ENCODE measurements at regions not wholly inside any gene's neighbourhood (a gene's known extent, or its start where the extent isn't known, plus 50 kb on each side); places are given as distances from the start of the nearest gene placed in this dataset.

DNA sequence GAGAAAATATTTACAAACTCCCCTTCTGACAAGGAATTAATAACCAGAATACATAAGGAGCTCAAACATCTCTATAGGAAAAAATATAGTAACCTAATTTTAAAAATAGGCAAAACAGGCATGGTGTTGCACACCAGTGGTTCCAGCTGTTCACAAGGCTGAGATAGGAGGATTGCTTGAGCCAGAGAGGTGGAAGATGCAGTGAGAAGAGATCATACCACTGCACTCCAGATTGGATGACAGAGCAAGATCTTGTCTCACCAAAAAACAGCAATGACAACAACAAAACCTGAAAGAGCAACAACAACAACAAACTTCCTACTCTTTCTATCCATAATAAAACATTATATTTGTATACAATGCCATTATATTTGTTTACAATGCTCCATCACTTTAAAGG is 304.4 kb upstream of the CNTNAP2 start:
- Histone ChIP-seq H3K79me1 (ENCODE audit: low read depth, low read length) (no peaks in the 10 kb centered on the region), H3K4me1 (replicated peaks in 1 of 4; ENCODE audit: control insufficient read depth in 3 of 4, insufficient read depth in 4 of 4, low read length in 3 of 4) (no peaks in the 10 kb centered on the region), H3K14ac (ENCODE audit: insufficient read length) (no peak overlapping the region), H4K8ac (ENCODE audit: extremely low read depth, insufficient read depth, low read length) (no peak overlapping the region), H3K56ac (replicated peaks; ENCODE audit: insufficient read length, low read depth, low read length) (no peak overlapping the region), H3K36me3 (ENCODE audit: control insufficient read depth in 2 of 4, insufficient read depth in 4 of 4, low read length in 3 of 4) (no peaks in the 10 kb centered on the region), H3K23me2 (ENCODE audit: low read depth, low read length) (no peaks in the 10 kb centered on the region), H4K20me1 (replicated peaks in 1 of 2; ENCODE audit: control insufficient read depth in 1 of 2, insufficient read depth in 2 of 2, low read length in 2 of 2) (no peaks in the 10 kb centered on the region), H2BK20ac (ENCODE audit: low read length) (no peak overlapping the region), H2BK15ac (ENCODE audit: low read length) (no peak overlapping the region), H2AK5ac (ENCODE audit: low read depth, low read length) (no peak overlapping the region), H3K4ac (replicated peaks; ENCODE audit: insufficient read length, low read depth, low read length) (no peak overlapping the region), H3K9me3 (ENCODE audit: insufficient read depth in 2 of 2, low read depth in 1 of 2, low read length in 1 of 2) (no peaks in the 10 kb centered on the region), H3K4me2 (ENCODE audit: insufficient read depth in 1 of 2, low read depth in 2 of 2, low read length in 2 of 2) (no peak overlapping the region), H4K91ac (replicated peaks; ENCODE audit: insufficient read length, low read length) (no peak overlapping the region), H4K5ac (ENCODE audit: insufficient read length, low read depth, low read length) (no peak overlapping the region), H2BK12ac (ENCODE audit: low read depth, low read length) (no peak overlapping the region), H3K23ac (ENCODE audit: insufficient read length) (no peak overlapping the region), H2AFZ (ENCODE audit: low read length) (no peak overlapping the region), H3K4me3 (ENCODE audit: extremely low read depth in 1 of 4, insufficient read depth in 2 of 4, low read depth in 3 of 4, low read length in 4 of 4) (no peak overlapping the region), H2BK120ac (replicated peaks; ENCODE audit: low read depth, low read length) (no peak overlapping the region), H3K79me2 (ENCODE audit: control insufficient read depth in 1 of 2, insufficient read depth in 2 of 2, low read length in 2 of 2) (no peaks in the 10 kb centered on the region), H3K27ac (ENCODE audit: low read depth, low read length) (no peak overlapping the region), H2BK5ac (ENCODE audit: low read depth, low read length) (no peak overlapping the region), H3K9ac (replicated peaks in 1 of 4; ENCODE audit: extremely low read depth in 1 of 4, low read depth in 3 of 4, low read length in 3 of 4) (no peak overlapping the region), H3K18ac (ENCODE audit: extremely low read depth, low read length) (no peak overlapping the region), H3K27me3 (replicated peaks in 1 of 4; ENCODE audit: control insufficient read depth in 3 of 4, extremely low read depth in 1 of 4, insufficient read depth in 3 of 4, low read length in 3 of 4) (no peaks in the 10 kb centered on the region)
- ChIA-PET CTCF (ENCODE audit: partially characterized antibody) (interaction anchor here (0.7 kb wide), 2 partner anchors 9 to 36 kb away, joined by 3 read pairs; no protein-coding TSS in a partner anchor), POLR2A (ENCODE audit: partially characterized antibody) (no interaction called here)
- no peak for DNase-seq (ENCODE audit: low read depth in 1 of 2, low spot score in 2 of 2)
- TF ChIP-seq SAP30 (IDR thresholded peaks at IDR 0.05; ENCODE audit: insufficient read depth, insufficient replicate concordance, low read length): no peak
- TF ChIP-seq SIX5 (IDR thresholded peaks at IDR 0.05; ENCODE audit: low read depth, low read length): no peak
- no peak for TF ChIP-seq SIN3A (conservative IDR thresholded peaks at IDR 0.05 in 1 of 2, IDR thresholded peaks at IDR 0.05 in 1 of 2; ENCODE audit: low read depth in 1 of 2, low read length in 2 of 2)
- TF ChIP-seq, protein P1, sequence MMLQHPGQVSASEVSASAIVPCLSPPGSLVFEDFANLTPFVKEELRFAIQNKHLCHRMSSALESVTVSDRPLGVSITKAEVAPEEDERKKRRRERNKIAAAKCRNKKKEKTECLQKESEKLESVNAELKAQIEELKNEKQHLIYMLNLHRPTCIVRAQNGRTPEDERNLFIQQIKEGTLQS (IDR thresholded peaks at IDR 0.05; ENCODE audit: insufficient read depth, low read depth, low read length): no peak
- no peak for TF ChIP-seq POLR2AphosphoS5 (IDR thresholded peaks at IDR 0.05; ENCODE audit: low read depth, low read length)
- no peak for TF ChIP-seq CTBP2 (IDR thresholded peaks at IDR 0.05; ENCODE audit: borderline replicate concordance, insufficient read depth, insufficient read length, low read length)
- TF ChIP-seq MAFK (IDR thresholded peaks at IDR 0.05; ENCODE audit: low read depth, low read length): no peak
- no peak for TF ChIP-seq KDM5A (IDR thresholded peaks at IDR 0.05; ENCODE audit: low read length)
- no peak for TF ChIP-seq SIRT6 (IDR thresholded peaks at IDR 0.05; ENCODE audit: low read length)
- TF ChIP-seq POLR2A (IDR thresholded peaks at IDR 0.05; ENCODE audit: control extremely low read depth in 1 of 2, low read depth in 2 of 2, low read length in 2 of 2): no peak
- no peak for TF ChIP-seq EP300 (IDR thresholded peaks at IDR 0.05; ENCODE audit: borderline replicate concordance in 1 of 2, low read depth in 2 of 2, low read length in 2 of 2)
- TF ChIP-seq JUN (IDR thresholded peaks at IDR 0.05; ENCODE audit: low read depth, low read length): no peak
- no peak for TF ChIP-seq TAF1 (IDR thresholded peaks at IDR 0.05; ENCODE audit: low read depth, low read length)
- TF ChIP-seq TCF12 (IDR thresholded peaks at IDR 0.05; ENCODE audit: low read depth, low read length): no peak
- no peak for FAIRE-seq
